ENCODE measurements at regions not wholly inside any gene's neighbourhood (a gene's known extent, or its start where the extent isn't known, plus 50 kb on each side); places are given as distances from the start of the nearest gene placed in this dataset.

DNA sequence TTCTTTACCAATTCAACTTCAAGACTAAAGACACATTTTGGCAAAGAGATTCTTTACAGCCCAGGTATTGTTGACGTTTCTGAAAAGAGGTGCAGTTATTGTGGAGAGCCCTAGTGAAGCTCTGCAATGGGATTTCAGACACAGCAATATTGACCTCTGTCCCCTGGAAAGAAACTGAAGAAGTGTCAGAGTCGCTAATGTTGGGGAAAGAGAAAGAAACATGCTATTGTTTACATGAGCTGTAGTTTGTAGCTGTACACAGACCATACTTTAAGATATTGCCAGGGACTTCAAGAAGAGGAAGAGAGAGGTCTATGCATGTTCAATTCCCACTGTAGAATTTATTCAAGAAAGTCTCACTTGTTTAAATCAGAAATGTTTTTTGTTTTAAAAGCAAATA lies 497.3 kb upstream of the BOD1L1 start:
- TF ChIP-seq CTCF (IDR thresholded peaks at IDR 0.05 in 8 of 11, conservative IDR thresholded peaks at IDR 0.05 in 3 of 11) (no peak), POLR2AphosphoS5 (IDR thresholded peaks at IDR 0.05) (no peak)

Measured in spleen (tissue), 7 donors.